ENCODE measurements at regions not wholly inside any gene's neighbourhood (a gene's known extent, or its start where the extent isn't known, plus 50 kb on each side); places are given as distances from the start of the nearest gene placed in this dataset.
"Not testable (repeated sequence)": the region's sequence is repeated elsewhere in the genome, so short reads cannot be mapped to it uniquely, and the experiment has no call there.

- TF ChIP-seq EZH2 (IDR thresholded peaks at IDR 0.05; ENCODE audit: low read depth), result not testable (repeated sequence)
- TF ChIP-seq, protein P1, sequence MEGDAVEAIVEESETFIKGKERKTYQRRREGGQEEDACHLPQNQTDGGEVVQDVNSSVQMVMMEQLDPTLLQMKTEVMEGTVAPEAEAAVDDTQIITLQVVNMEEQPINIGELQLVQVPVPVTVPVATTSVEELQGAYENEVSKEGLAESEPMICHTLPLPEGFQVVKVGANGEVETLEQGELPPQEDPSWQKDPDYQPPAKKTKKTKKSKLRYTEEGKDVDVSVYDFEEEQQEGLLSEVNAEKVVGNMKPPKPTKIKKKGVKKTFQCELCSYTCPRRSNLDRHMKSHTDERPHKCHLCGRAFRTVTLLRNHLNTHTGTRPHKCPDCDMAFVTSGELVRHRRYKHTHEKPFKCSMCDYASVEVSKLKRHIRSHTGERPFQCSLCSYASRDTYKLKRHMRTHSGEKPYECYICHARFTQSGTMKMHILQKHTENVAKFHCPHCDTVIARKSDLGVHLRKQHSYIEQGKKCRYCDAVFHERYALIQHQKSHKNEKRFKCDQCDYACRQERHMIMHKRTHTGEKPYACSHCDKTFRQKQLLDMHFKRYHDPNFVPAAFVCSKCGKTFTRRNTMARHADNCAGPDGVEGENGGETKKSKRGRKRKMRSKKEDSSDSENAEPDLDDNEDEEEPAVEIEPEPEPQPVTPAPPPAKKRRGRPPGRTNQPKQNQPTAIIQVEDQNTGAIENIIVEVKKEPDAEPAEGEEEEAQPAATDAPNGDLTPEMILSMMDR (conservative IDR thresholded peaks at IDR 0.05), result not testable (repeated sequence)
These were observed 324.8 kb downstream of the RAD51AP2 start for GRCh38 chr2:17193433-17193890.

Data from PC-9 (cell line).